ENCODE measurements at regions not wholly inside any gene's neighbourhood (a gene's known extent, or its start where the extent isn't known, plus 50 kb on each side); places are given as distances from the start of the nearest gene placed in this dataset.
"Not testable (repeated sequence)": the region's sequence is repeated elsewhere in the genome, so short reads cannot be mapped to it uniquely, and the experiment has no call there.

- DNase-seq (ENCODE audit: low read depth): no peak
- H3K4me3 ChIP-seq (replicated peaks; ENCODE audit: low read depth, low read length): no peak overlapping the region
- no peak for TF ChIP-seq CTCF (IDR thresholded peaks at IDR 0.05; ENCODE audit: low read length, missing control alignments)
Observed at GRCh38 chr15:79617071-79617470, 184.9 kb downstream of the MINAR1 start.

GRCh38 chr15:79620112-79620857 lies 188.1 kb downstream of the MINAR1 start:
- TF ChIP-seq CTCF (IDR thresholded peaks at IDR 0.05; ENCODE audit: low read length, missing control alignments): no peak
- no peak overlapping the region for H3K4me3 ChIP-seq (replicated peaks; ENCODE audit: low read depth, low read length)
- no peak for DNase-seq (ENCODE audit: low read depth)

GRCh38 chr15:79621805-79622204 lies 189.7 kb downstream of the MINAR1 start:
- H3K4me3 ChIP-seq (replicated peaks; ENCODE audit: low read depth, low read length); DNase-seq (ENCODE audit: low read depth): not testable (repeated sequence)

GRCh38 chr15:79623488-79623887 lies 191.4 kb downstream of the MINAR1 start:
- no peak for DNase-seq (ENCODE audit: low read depth)
- H3K4me3 ChIP-seq (replicated peaks; ENCODE audit: low read depth, low read length): no peak overlapping the region
- TF ChIP-seq CTCF (IDR thresholded peaks at IDR 0.05; ENCODE audit: low read length, missing control alignments): no peak

GRCh38 chr15:79629687-79630086 lies 197.6 kb downstream of the MINAR1 start:
- TF ChIP-seq CTCF (IDR thresholded peaks at IDR 0.05; ENCODE audit: low read length, missing control alignments): no peak
- DNase-seq (ENCODE audit: low read depth): peak; percentile 43
- no peak overlapping the region for H3K4me3 ChIP-seq (replicated peaks; ENCODE audit: low read depth, low read length)

- no peak for DNase-seq (ENCODE audit: low read depth)
- no peak overlapping the region for H3K4me3 ChIP-seq (replicated peaks; ENCODE audit: low read depth, low read length)
- TF ChIP-seq CTCF (IDR thresholded peaks at IDR 0.05; ENCODE audit: low read length, missing control alignments): no peak
Observed at GRCh38 chr15:79632457-79632856, 200.3 kb downstream of the MINAR1 start.

GRCh38 chr15:79635149-79635771 lies 203.1 kb downstream of the MINAR1 start:
- no peak for DNase-seq (ENCODE audit: low read depth)
- no peak for TF ChIP-seq CTCF (IDR thresholded peaks at IDR 0.05; ENCODE audit: low read length, missing control alignments)
- no peak overlapping the region for H3K4me3 ChIP-seq (replicated peaks; ENCODE audit: low read depth, low read length)
